Endothelial cell of umbilical vein (primary cell): ENCODE measurements at regions not wholly inside any gene's neighbourhood (a gene's known extent, or its start where the extent isn't known, plus 50 kb on each side); places are given as distances from the start of the nearest gene placed in this dataset.

Experiments used
- BruUV-seq: library from RNA; stranded (reverse); fragments of 400-500 nt; replicated peaks from 2 replicates; lab custom pipeline; 2021; lab: Mats Ljungman, UMichigan
- CTCF ChIA-PET: fragments of 300-600, 350-600 bp; sonication (Branson Sonifier 250); formaldehyde crosslinking; loops from one replicate; lab custom pipeline; 2021; ENCODE audit warnings: antibody characterized with exemption, inconsistent platforms; lab: Charles Lee
- POLR2A ChIA-PET: fragments of 300-600, 350-600 bp; sonication (Branson Sonifier 250); formaldehyde crosslinking; loops from one replicate; lab custom pipeline; 2021; ENCODE audit warnings: antibody characterized with exemption, inconsistent platforms; lab: Charles Lee
- DNase-seq: peaks from one replicate; pipeline ENCODE4 v3.0.0-alpha.2; 2011; ENCODE audit warnings: low read depth, low spot score
- FAIRE-seq: peaks from 2 replicates; lab custom pipeline; 2011; peaks lifted over from hg19 to GRCh38; lab: Jason Lieb, UNC
- H2AFZ ChIP-seq: 2 replicates; pipeline ENCODE4 v1.6.0; 2012; ENCODE audit warnings: low read depth, low read length, control low read depth, inconsistent platforms
- H3K27ac ChIP-seq: 2 replicates; pipeline ENCODE4 v1.5.1; 2011; ENCODE audit warnings: low read depth, mild to moderate bottlenecking, control low read depth, low read length, moderate library complexity; ENCODE audit not compliant: insufficient read depth
- H3K27me3 ChIP-seq, 2 experiments: 2 replicates each; pipeline versions ENCODE4 v1.6.0 to v1.6.1; 2011; ENCODE audit warnings: low read length in 2 of 2, mixed read lengths in 1 of 2; ENCODE audit not compliant: control insufficient read depth in 2 of 2, insufficient read depth in 2 of 2
- H3K36me3 ChIP-seq, 2 experiments: 2 replicates in 1 of 2; 3 replicates in 1 of 2; pipeline ENCODE4 v1.5.1; 2011; ENCODE audit warnings: low read length in 2 of 2, mild to moderate bottlenecking in 1 of 2, moderate library complexity in 1 of 2; ENCODE audit not compliant: control insufficient read depth in 2 of 2, insufficient read depth in 2 of 2; ENCODE audit errors: extremely low read depth in 1 of 2
- H3K4me1 ChIP-seq: 3 replicates; pipeline ENCODE4 v1.5.1; 2011; ENCODE audit warnings: mild to moderate bottlenecking, low read length; ENCODE audit not compliant: control insufficient read depth, insufficient read depth; ENCODE audit errors: extremely low read depth
- H3K4me2 ChIP-seq: 2 replicates; pipeline ENCODE4 v1.6.1; 2011; ENCODE audit warnings: low read length, control low read depth, mixed read lengths; ENCODE audit not compliant: insufficient read depth
- H3K4me3 ChIP-seq, 3 experiments: fragments of 200-600 bp in 1 of 3; sonication (generic), shearing (Covaris generic) in 1 of 3; replicated peaks in 1 of 3; 2 replicates each; pipeline ENCODE4 v1.5.1; 2011 to 2016; ENCODE audit warnings: control low read depth in 3 of 3, low read length in 3 of 3, mild to moderate bottlenecking in 2 of 3, inconsistent platforms in 1 of 3, low read depth in 1 of 3, moderate library complexity in 1 of 3; ENCODE audit not compliant: insufficient read depth in 1 of 3
- H3K79me2 ChIP-seq: 2 replicates; pipeline ENCODE4 v1.6.0; 2012; ENCODE audit warnings: low read length, inconsistent platforms; ENCODE audit not compliant: control insufficient read depth, insufficient read depth
- H3K9ac ChIP-seq: replicated peaks from 2 replicates; pipeline ENCODE3; 2011; ENCODE audit warnings: low read length, control low read depth; ENCODE audit not compliant: insufficient read depth; ENCODE audit errors: extremely low read depth
- H3K9me1 ChIP-seq: replicated peaks from 3 replicates; pipeline ENCODE4 v1.6.0; 2011; ENCODE audit warnings: mild to moderate bottlenecking, low read length; ENCODE audit not compliant: control insufficient read depth, insufficient read depth; ENCODE audit errors: extremely low read depth
- H3K9me3 ChIP-seq: replicated peaks from 2 replicates; pipeline ENCODE4 v1.5.1; 2012; ENCODE audit warnings: low read length, inconsistent platforms; ENCODE audit not compliant: control insufficient read depth, insufficient read depth
- H4K20me1 ChIP-seq: replicated peaks from 2 replicates; pipeline ENCODE3; 2011; ENCODE audit warnings: mild to moderate bottlenecking, low read length; ENCODE audit not compliant: control insufficient read depth, insufficient read depth; ENCODE audit errors: extremely low read depth
- EZH2 ChIP-seq: IDR thresholded peaks from 2 replicates; pipeline ENCODE4 v1.6.1; 2012; ENCODE audit warnings: borderline replicate concordance, low read depth, mild to moderate bottlenecking, moderate library complexity, low read length, inconsistent platforms; ENCODE audit not compliant: severe bottlenecking
- FOS ChIP-seq: IDR thresholded peaks from 2 replicates; pipeline ENCODE4 v1.6.1; 2011; ENCODE audit warnings: mild to moderate bottlenecking, low read length, moderate library complexity, borderline replicate concordance; ENCODE audit not compliant: insufficient read depth
- GATA2 ChIP-seq: IDR thresholded peaks from 2 replicates; pipeline ENCODE4 v1.7.0; 2011; ENCODE audit warnings: low read depth, mild to moderate bottlenecking, moderate library complexity, mixed read lengths, low read length; ENCODE audit not compliant: insufficient read length, insufficient read depth
- JUN ChIP-seq: IDR thresholded peaks from 2 replicates; pipeline ENCODE4 v1.6.1; 2011; ENCODE audit warnings: borderline replicate concordance, low read depth; ENCODE audit not compliant: insufficient read length, insufficient read depth
- MYC ChIP-seq: IDR thresholded peaks from one replicate; pipeline ENCODE4 v1.6.1; 2011; ENCODE audit warnings: mild to moderate bottlenecking, low read depth, low read length
- POLR2A ChIP-seq: IDR thresholded peaks from 2 replicates; pipeline ENCODE4 v1.6.1; 2012; ENCODE audit warnings: low read depth, mild to moderate bottlenecking, control low read depth, low read length
- POLR2AphosphoS5 ChIP-seq: IDR thresholded peaks from 2 replicates; pipeline ENCODE4 v1.6.1; 2012; ENCODE audit warnings: low read depth, mild to moderate bottlenecking, control low read depth, low read length, moderate library complexity; ENCODE audit not compliant: insufficient read depth
- dilution Hi-C: fragments of 300-500 bp; cut with MboI; formaldehyde crosslinking; loops from one replicate; pipeline ENCODE4 v1.15.0; 2019; ENCODE audit warnings: low sequenced_read_pairs; ENCODE audit not compliant: extremely low pct_ligation_motif_present
- intact Hi-C: fragments of 100-400 bp; cut with micrococcal nuclease; formaldehyde crosslinking; loops from one replicate; pipeline ENCODE4 v1.10.0; 2022
- TF ChIP-seq, protein P1 (sequence below), 2 donors: IDR thresholded peaks; 1 replicate in 1 of 2; 2 replicates in 1 of 2; pipeline ENCODE4 v1.5.1; 2011; ENCODE audit warnings: low read length in 2 of 2, mild to moderate bottlenecking in 2 of 2, moderate library complexity in 2 of 2, control low read depth in 1 of 2, inconsistent platforms in 1 of 2, low read depth in 1 of 2; ENCODE audit not compliant: insufficient read depth in 1 of 2; ENCODE audit errors: extremely low read depth in 1 of 2
- TF ChIP-seq, protein P2 (sequence below): IDR thresholded peaks from 2 replicates; pipeline ENCODE4 v1.6.1; 2011; ENCODE audit not compliant: insufficient read depth, insufficient read length

DNA sequence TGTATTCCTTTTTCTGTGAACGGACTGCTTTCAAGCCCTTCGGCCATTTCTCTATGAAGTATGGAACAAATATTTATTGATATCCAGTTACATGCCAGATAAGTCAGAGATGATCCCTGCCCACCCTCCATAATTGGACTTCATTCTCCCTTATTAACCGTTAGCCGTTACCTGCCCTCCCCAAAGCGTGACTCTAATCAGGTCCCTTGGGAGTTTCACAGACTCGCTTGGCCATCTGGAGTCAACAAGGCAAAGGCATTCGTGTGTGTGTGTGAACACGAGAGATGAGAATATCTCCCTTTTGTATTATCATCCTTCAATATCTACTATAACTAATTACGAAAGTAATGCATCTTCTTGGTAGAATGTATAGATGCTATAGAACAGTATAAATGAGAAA is 314.5 kb downstream of the TLE3 start:
- CTCF ChIA-PET: no interaction called here
- H3K4me2 ChIP-seq: no peak overlapping the region
- no peaks in the 10 kb centered on the region for H3K36me3 ChIP-seq
- no peak for TF ChIP-seq GATA2
- TF ChIP-seq EZH2: no peak
- no peak for TF ChIP-seq POLR2A
- no peak for TF ChIP-seq FOS
- no peak for TF ChIP-seq MYC
- TF ChIP-seq, protein P1, sequence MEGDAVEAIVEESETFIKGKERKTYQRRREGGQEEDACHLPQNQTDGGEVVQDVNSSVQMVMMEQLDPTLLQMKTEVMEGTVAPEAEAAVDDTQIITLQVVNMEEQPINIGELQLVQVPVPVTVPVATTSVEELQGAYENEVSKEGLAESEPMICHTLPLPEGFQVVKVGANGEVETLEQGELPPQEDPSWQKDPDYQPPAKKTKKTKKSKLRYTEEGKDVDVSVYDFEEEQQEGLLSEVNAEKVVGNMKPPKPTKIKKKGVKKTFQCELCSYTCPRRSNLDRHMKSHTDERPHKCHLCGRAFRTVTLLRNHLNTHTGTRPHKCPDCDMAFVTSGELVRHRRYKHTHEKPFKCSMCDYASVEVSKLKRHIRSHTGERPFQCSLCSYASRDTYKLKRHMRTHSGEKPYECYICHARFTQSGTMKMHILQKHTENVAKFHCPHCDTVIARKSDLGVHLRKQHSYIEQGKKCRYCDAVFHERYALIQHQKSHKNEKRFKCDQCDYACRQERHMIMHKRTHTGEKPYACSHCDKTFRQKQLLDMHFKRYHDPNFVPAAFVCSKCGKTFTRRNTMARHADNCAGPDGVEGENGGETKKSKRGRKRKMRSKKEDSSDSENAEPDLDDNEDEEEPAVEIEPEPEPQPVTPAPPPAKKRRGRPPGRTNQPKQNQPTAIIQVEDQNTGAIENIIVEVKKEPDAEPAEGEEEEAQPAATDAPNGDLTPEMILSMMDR (IDR thresholded peaks at IDR 0.05; ENCODE audit: extremely low read depth in 1 of 2, insufficient read depth in 1 of 2, low read depth in 1 of 2, low read length in 2 of 2): no peak
- no peak for TF ChIP-seq JUN
- TF ChIP-seq, protein P2, sequence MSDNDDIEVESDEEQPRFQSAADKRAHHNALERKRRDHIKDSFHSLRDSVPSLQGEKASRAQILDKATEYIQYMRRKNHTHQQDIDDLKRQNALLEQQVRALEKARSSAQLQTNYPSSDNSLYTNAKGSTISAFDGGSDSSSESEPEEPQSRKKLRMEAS: no peak
- no peak for TF ChIP-seq POLR2AphosphoS5
- no peak for FAIRE-seq
- H3K9me3 ChIP-seq: no peaks in the 10 kb centered on the region
- H3K79me2 ChIP-seq: no peaks in the 10 kb centered on the region
- peaks cover 0 to 3% of the 10 kb centered on the region in 2 experiments for H3K27me3 ChIP-seq
- POLR2A ChIA-PET: no interaction called here
- no peak overlapping the region for H3K27ac ChIP-seq
- no peaks in the 10 kb centered on the region for H3K9me1 ChIP-seq
- no peak for DNase-seq
- no peak overlapping the region for H3K9ac ChIP-seq
- intact Hi-C loops: no loop called here
- no TSS peak for BruUV-seq
- H3K4me1 ChIP-seq: peaks cover 2% of the 10 kb centered on the region
- no peak overlapping the region for H3K4me3 ChIP-seq
- H4K20me1 ChIP-seq: no peaks in the 10 kb centered on the region
- dilution Hi-C loops: no loop called here
- H2AFZ ChIP-seq: no peak overlapping the region
